ENCODE measurements at regions not wholly inside any gene's neighbourhood (a gene's known extent, or its start where the extent isn't known, plus 50 kb on each side); places are given as distances from the start of the nearest gene placed in this dataset.

DNA sequence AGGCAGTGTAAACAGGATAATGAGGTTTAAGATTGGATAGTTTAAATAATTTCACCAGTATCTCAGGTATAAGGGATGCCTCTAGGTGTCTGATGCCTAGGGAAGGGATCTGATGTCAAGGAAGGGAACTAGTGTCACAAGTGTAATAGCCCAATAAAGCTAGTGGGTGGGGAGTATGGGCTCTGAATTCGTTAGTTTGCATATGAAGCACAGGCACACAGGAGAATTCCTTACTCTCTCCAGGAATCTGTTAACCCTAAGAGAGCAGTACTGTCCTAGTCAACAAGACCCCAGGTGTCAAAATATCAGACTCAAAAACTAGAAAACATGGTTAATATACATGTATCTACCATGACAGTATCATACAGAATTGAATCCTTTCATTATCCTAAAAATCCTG is 352.5 kb upstream of the CYLC2 start:
- no peak overlapping the region for H4K8ac ChIP-seq (ENCODE audit: extremely low read depth, insufficient read depth, low read length)
- WGBS, 2 experiments (ENCODE audit: extremely low coverage in 1 of 2, insufficient coverage in 1 of 2, insufficient read length in 1 of 2, insufficient replicate concordance in 2 of 2, low coverage in 1 of 2, low lambda C conversion rate in 2 of 2, missing lambda C conversion rate in 1 of 2) = 13% methylated on average over 1 of the region's 1 CpG; no CpG with 5 or more reads in 1 of the 2 experiments
- no peak overlapping the region for H3K56ac ChIP-seq (replicated peaks; ENCODE audit: insufficient read length, low read depth, low read length)
- no peak overlapping the region for H3K9ac ChIP-seq (replicated peaks in 1 of 4; ENCODE audit: extremely low read depth in 1 of 4, low read depth in 3 of 4, low read length in 3 of 4)
- H3K18ac ChIP-seq (ENCODE audit: extremely low read depth, low read length) = no peak overlapping the region
- H2BK12ac ChIP-seq (ENCODE audit: low read depth, low read length) = no peak overlapping the region
- H2AFZ ChIP-seq (ENCODE audit: low read length) = peak overlapping the region; percentile 72; the same call in 1 of the 2 replicates
- no peaks in the 10 kb centered on the region for H3K27me3 ChIP-seq (replicated peaks in 1 of 4; ENCODE audit: control insufficient read depth in 3 of 4, extremely low read depth in 1 of 4, insufficient read depth in 3 of 4, low read length in 3 of 4)
- no peak overlapping the region for H2BK20ac ChIP-seq (ENCODE audit: low read length)
- no peak overlapping the region for H4K5ac ChIP-seq (ENCODE audit: insufficient read length, low read depth, low read length)
- no peak overlapping the region for H3K27ac ChIP-seq (ENCODE audit: low read depth, low read length)
- no peaks in the 10 kb centered on the region for H3K36me3 ChIP-seq (ENCODE audit: control insufficient read depth in 2 of 4, insufficient read depth in 4 of 4, low read length in 3 of 4)
- H3K14ac ChIP-seq (ENCODE audit: insufficient read length) = no peak overlapping the region
- H3K4me3 ChIP-seq (ENCODE audit: extremely low read depth in 1 of 4, insufficient read depth in 2 of 4, low read depth in 3 of 4, low read length in 4 of 4) = peak overlapping the region in 1 of 4 experiments; percentile 24; a peak in 1 of 8 replicates
- no peak overlapping the region for H4K91ac ChIP-seq (replicated peaks; ENCODE audit: insufficient read length, low read length)
- H3K4me1 ChIP-seq (replicated peaks in 1 of 4; ENCODE audit: control insufficient read depth in 3 of 4, insufficient read depth in 4 of 4, low read length in 3 of 4) = peaks cover 2 to 7% (median 5%) of the 10 kb centered on the region in 4 experiments; a peak in 6 of 7 replicates
- H2BK120ac ChIP-seq (replicated peaks; ENCODE audit: low read depth, low read length) = no peak overlapping the region
- H2AK5ac ChIP-seq (ENCODE audit: low read depth, low read length) = no peak overlapping the region
- no peaks in the 10 kb centered on the region for H3K23me2 ChIP-seq (ENCODE audit: low read depth, low read length)
- DNase-seq (ENCODE audit: low read depth in 1 of 2, low spot score in 2 of 2) (no peak), FAIRE-seq (peak; percentile 74)
- no peak overlapping the region for H3K4ac ChIP-seq (replicated peaks; ENCODE audit: insufficient read length, low read depth, low read length)
- H3K79me1 ChIP-seq (ENCODE audit: low read depth, low read length) = no peaks in the 10 kb centered on the region
- H3K23ac ChIP-seq (ENCODE audit: insufficient read length) = no peak overlapping the region
- no peaks in the 10 kb centered on the region for H3K79me2 ChIP-seq (ENCODE audit: control insufficient read depth in 1 of 2, insufficient read depth in 2 of 2, low read length in 2 of 2)
- ChIA-PET POLR2A (ENCODE audit: partially characterized antibody) (no interaction called here), CTCF (ENCODE audit: partially characterized antibody) (interaction anchor here (0.7 kb wide), 1 partner anchor 12 kb away, joined by 3 read pairs; no protein-coding TSS in a partner anchor)
- H4K20me1 ChIP-seq (replicated peaks in 1 of 2; ENCODE audit: control insufficient read depth in 1 of 2, insufficient read depth in 2 of 2, low read length in 2 of 2) = no peaks in the 10 kb centered on the region
- no peaks in the 10 kb centered on the region for H3K9me3 ChIP-seq (ENCODE audit: insufficient read depth in 2 of 2, low read depth in 1 of 2, low read length in 1 of 2)
- H2BK15ac ChIP-seq (ENCODE audit: low read length) = no peak overlapping the region
- H2BK5ac ChIP-seq (ENCODE audit: low read depth, low read length) = no peak overlapping the region
- peak overlapping the region; percentile 1 to 23; a peak in 2 of 4 replicates for H3K4me2 ChIP-seq (ENCODE audit: insufficient read depth in 1 of 2, low read depth in 2 of 2, low read length in 2 of 2)
- peak; percentile 23; the same call in 1 of the 2 replicates for TF ChIP-seq TEAD4 (IDR thresholded peaks at IDR 0.05; ENCODE audit: low read depth, low read length)

Measured in H1 (cell line).